Vagina (tissue), 2 donors: ENCODE measurements at regions not wholly inside any gene's neighbourhood (a gene's known extent, or its start where the extent isn't known, plus 50 kb on each side); places are given as distances from the start of the nearest gene placed in this dataset.
"Not testable (repeated sequence)": the region's sequence is repeated elsewhere in the genome, so short reads cannot be mapped to it uniquely, and the experiment has no call there.

ENCODE experiments used
- DNase-seq, 2 donors: peaks; one replicate each; pipeline ENCODE4 v3.0.0-alpha.2; 2017; ENCODE audit errors: extremely low spot score in 2 of 2
- H3K27ac ChIP-seq: fragments of 200-600 bp; sonication (generic); one replicate; pipeline ENCODE4 v1.5.1; 2019
- H3K27me3 ChIP-seq: fragments of 200-600 bp; sonication (generic); one replicate; pipeline ENCODE4 v1.5.1; 2019
- H3K36me3 ChIP-seq, 2 donors: fragments of 200-600 bp; sonication (generic); one replicate each; pipeline ENCODE4 v1.5.1; 2017 to 2019
- H3K4me1 ChIP-seq: fragments of 200-600 bp; sonication (generic); one replicate; pipeline ENCODE4 v1.5.1; 2019
- H3K4me3 ChIP-seq, 2 donors: fragments of 200-600 bp; sonication (generic); 1 replicate in 1 of 2; 2 replicates in 1 of 2; pipeline ENCODE4 v1.5.1; 2016 to 2019
- H3K9me3 ChIP-seq: fragments of 200-600 bp; sonication (generic); one replicate; pipeline ENCODE4 v1.5.1; 2019
- POLR2A ChIP-seq, 2 donors: fragments of 450-650 bp; IDR thresholded peaks; one replicate each; pipeline ENCODE4 v1.6.1; 2017; ENCODE audit warnings: antibody characterized with exemption in 2 of 2, mild to moderate bottlenecking in 2 of 2, moderate library complexity in 2 of 2
- POLR2AphosphoS5 ChIP-seq, 2 donors: sonication (generic); formaldehyde crosslinking; IDR thresholded peaks; one replicate each; pipeline ENCODE4 v1.9.0; 2017; ENCODE audit warnings: antibody characterized with exemption in 2 of 2, mild to moderate bottlenecking in 2 of 2, low read depth in 1 of 2; ENCODE audit not compliant: insufficient read depth in 1 of 2
- intact Hi-C: fragments of 100-400 bp; cut with DNase I; formaldehyde crosslinking; loops from one replicate; pipeline ENCODE4 v1.15.1; 2023
- TF ChIP-seq, protein P1 (sequence below), 3 experiments: fragments of 450-650 bp in 2 of 3; fragments of 200-600 bp in 1 of 3; sonication (generic) in 1 of 3; IDR thresholded peaks; one replicate each; pipeline ENCODE4 v1.5.1; 2017 to 2019; ENCODE audit warnings: antibody characterized with exemption in 3 of 3, mild to moderate bottlenecking in 2 of 3, moderate library complexity in 2 of 3

DNA sequence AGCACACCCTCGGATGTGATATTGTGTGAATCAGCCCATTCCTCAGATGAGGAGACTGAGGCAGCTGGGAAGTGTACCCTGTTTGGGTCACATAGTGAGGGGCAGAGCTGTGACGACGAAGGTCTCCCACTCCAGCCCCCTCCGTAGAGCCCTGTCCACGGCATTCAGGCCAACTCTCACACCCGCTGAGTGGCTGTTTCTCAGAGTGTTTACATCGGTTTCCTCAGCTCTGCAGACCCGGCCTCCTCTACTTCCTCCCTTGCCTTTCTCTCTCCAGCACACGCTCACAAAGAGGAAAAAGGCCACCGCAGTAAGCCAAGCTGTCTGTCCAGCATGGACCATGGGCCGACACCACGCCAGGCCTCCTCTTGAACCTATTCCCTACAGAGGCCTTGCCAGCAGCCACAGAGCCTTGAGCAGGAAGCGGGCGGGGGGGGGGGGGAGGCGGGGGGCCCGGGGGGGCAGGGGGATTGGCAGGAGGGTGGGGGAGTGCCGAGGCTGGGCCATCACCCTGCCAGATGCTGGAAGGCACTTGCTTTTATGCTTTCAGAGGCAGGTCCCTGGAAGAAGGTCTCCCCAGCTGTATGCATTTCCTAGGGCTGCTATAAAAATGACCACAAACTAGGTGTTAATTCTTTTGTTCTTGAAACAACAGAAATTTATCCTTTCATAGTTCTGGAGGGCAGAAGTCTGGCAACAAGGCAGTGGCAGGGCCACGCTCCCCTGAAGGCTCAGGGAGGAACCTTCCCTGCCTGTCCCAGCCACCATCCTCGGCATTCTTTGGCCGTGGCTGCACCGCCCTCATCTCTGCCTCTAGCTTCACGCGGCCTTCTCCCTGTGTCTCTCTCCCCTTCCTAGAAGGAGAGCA, 178.4 kb downstream of the PSMG1 start:
- peaks cover 40% of the 10 kb centered on the region for H3K4me1 ChIP-seq
- H3K36me3 ChIP-seq, result no peaks in the 10 kb centered on the region
- no peaks in the 10 kb centered on the region for H3K27me3 ChIP-seq
- no peak overlapping the region for H3K4me3 ChIP-seq
- H3K9me3 ChIP-seq, result no peaks in the 10 kb centered on the region
- DNase-seq, result no peak
- intact Hi-C loops, result no loop called here
- H3K27ac ChIP-seq, result peak overlapping the region; percentile 77
- no peak for TF ChIP-seq POLR2A (IDR thresholded peaks at IDR 0.05)
- peak in 1 of 2 donors; percentile 48 for TF ChIP-seq POLR2AphosphoS5 (IDR thresholded peaks at IDR 0.05; ENCODE audit: insufficient read depth in 1 of 2, low read depth in 1 of 2)

DNA sequence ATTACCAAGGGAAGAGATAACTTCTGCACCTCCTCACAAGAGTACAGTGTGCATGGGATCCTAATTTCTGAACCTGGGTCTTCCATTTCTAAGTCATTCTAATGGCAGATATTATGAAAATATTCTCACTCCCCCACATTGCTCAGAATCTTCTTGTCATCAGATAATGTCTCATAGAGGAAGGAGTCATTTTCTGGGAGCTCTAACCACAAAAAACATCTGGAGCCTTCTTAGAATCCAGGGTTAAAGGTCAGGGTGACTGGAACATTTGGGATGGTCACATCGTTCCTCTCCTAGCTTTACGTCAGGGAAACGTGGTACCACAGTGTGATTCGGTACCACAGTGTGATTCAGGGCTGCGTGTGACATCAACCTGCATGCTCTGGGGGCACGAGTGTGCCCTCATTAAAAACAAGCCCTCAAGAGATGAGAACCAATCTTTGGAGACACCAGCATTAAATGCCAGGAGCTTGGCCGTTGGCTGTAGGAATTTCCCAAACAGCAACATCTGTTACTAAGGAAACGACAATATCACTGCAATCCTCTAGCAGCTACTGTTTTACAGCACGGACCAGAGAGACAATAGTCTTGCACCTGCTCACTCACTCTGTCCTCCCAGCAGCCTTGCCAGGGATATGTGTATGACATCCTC, 179.1 kb downstream of the PSMG1 start:
- peak overlapping the region; percentile 77 for H3K27ac ChIP-seq
- no peak for DNase-seq
- no peak overlapping the region for H3K4me3 ChIP-seq
- TF ChIP-seq POLR2AphosphoS5 (IDR thresholded peaks at IDR 0.05; ENCODE audit: insufficient read depth in 1 of 2, low read depth in 1 of 2) (no peak), POLR2A (IDR thresholded peaks at IDR 0.05) (no peak)
- TF ChIP-seq, protein P1, sequence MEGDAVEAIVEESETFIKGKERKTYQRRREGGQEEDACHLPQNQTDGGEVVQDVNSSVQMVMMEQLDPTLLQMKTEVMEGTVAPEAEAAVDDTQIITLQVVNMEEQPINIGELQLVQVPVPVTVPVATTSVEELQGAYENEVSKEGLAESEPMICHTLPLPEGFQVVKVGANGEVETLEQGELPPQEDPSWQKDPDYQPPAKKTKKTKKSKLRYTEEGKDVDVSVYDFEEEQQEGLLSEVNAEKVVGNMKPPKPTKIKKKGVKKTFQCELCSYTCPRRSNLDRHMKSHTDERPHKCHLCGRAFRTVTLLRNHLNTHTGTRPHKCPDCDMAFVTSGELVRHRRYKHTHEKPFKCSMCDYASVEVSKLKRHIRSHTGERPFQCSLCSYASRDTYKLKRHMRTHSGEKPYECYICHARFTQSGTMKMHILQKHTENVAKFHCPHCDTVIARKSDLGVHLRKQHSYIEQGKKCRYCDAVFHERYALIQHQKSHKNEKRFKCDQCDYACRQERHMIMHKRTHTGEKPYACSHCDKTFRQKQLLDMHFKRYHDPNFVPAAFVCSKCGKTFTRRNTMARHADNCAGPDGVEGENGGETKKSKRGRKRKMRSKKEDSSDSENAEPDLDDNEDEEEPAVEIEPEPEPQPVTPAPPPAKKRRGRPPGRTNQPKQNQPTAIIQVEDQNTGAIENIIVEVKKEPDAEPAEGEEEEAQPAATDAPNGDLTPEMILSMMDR (IDR thresholded peaks at IDR 0.05), result no peak
- peaks cover 40% of the 10 kb centered on the region for H3K4me1 ChIP-seq
- H3K36me3 ChIP-seq, result no peaks in the 10 kb centered on the region
- H3K27me3 ChIP-seq, result no peaks in the 10 kb centered on the region
- intact Hi-C loops, result no loop called here
- no peaks in the 10 kb centered on the region for H3K9me3 ChIP-seq

DNA sequence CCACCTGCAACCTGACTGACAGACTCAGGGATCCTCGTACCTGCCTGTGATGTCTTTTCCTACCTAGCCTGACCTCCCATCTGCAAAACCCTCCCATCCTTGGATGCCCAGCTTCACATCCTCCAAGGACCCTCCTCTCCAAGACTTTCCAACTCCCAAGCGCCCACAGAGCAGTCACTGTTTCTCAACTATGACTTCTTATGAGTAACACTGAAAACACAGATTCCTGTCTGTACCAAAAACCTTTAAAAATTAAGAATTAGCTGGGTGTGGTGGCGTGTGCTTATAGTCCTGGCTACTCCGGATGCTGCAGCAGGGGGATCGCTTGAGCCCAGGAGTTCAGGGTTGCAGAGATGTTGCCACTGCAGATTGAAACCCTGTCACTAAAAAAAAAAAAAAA, 181.9 kb downstream of the PSMG1 start:
- intact Hi-C loops, result no loop called here
- peaks cover 27% of the 10 kb centered on the region for H3K4me1 ChIP-seq
- DNase-seq, result no peak
- no peaks in the 10 kb centered on the region for H3K9me3 ChIP-seq
- H3K27me3 ChIP-seq, result no peaks in the 10 kb centered on the region
- TF ChIP-seq POLR2AphosphoS5 (IDR thresholded peaks at IDR 0.05; ENCODE audit: insufficient read depth in 1 of 2, low read depth in 1 of 2) (no peak), POLR2A (IDR thresholded peaks at IDR 0.05) (no peak)
- TF ChIP-seq, protein P1 (IDR thresholded peaks at IDR 0.05), result no peak
- no peak overlapping the region for H3K4me3 ChIP-seq
- no peaks in the 10 kb centered on the region for H3K36me3 ChIP-seq
- H3K27ac ChIP-seq, result peak overlapping the region; percentile 41

DNA sequence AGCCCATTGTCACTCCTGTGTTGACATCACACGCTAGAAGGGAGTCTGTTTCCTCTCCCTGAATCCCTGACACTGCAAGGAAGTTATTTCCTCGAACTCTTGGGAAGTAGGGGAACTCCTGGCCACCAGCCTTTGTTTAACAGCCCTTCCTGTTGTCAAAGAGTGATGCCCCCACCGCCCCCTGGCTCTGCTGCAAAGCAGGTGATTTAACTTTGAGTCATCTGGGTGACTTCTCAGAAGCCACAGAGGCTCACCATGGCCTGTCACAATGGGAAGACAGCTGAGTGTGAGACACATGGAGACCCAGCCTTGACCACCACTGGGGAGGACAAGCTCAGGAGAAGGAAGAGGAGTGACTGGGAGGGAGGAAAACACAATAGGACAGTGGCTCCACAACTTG, 182.8 kb downstream of the PSMG1 start:
- peaks cover 18% of the 10 kb centered on the region for H3K4me1 ChIP-seq
- no peaks in the 10 kb centered on the region for H3K9me3 ChIP-seq
- H3K27me3 ChIP-seq, result no peaks in the 10 kb centered on the region
- intact Hi-C loops, result no loop called here
- H3K27ac ChIP-seq, result peak overlapping the region; percentile 41
- H3K36me3 ChIP-seq, result no peaks in the 10 kb centered on the region
- TF ChIP-seq POLR2AphosphoS5 (IDR thresholded peaks at IDR 0.05; ENCODE audit: insufficient read depth in 1 of 2, low read depth in 1 of 2), result no peak
- no peak for TF ChIP-seq POLR2A (IDR thresholded peaks at IDR 0.05)
- TF ChIP-seq, protein P1 (IDR thresholded peaks at IDR 0.05), result no peak
- DNase-seq, result no peak
- no peak overlapping the region for H3K4me3 ChIP-seq

DNA sequence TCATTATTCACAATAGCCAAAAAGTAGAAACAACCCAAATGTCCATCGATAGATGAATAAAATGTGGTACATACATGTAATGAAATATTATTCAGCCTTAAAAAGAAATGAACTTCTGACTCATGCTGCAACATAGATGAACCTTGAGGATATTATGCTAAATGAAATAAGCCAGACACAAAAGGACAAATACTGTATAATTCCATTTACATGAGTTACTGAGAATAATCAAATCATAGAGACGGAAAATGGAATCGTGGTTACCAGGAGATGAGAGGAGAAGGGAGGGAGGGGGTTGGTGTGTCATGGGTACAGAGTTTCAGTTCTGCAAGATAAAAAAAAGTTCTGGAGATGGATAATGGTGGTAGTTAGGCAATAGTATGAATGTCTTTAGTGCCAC, 184.1 kb downstream of the PSMG1 start:
- Histone ChIP-seq H3K9me3 (no peaks in the 10 kb centered on the region), H3K27ac (no peak overlapping the region), H3K4me1 (peaks cover 7% of the 10 kb centered on the region), H3K4me3 (no peak overlapping the region), H3K27me3 (no peaks in the 10 kb centered on the region), H3K36me3 (no peaks in the 10 kb centered on the region)
- no peak for DNase-seq
- intact Hi-C loops, result no loop called here
- TF ChIP-seq POLR2AphosphoS5 (IDR thresholded peaks at IDR 0.05; ENCODE audit: insufficient read depth in 1 of 2, low read depth in 1 of 2), result no peak

DNA sequence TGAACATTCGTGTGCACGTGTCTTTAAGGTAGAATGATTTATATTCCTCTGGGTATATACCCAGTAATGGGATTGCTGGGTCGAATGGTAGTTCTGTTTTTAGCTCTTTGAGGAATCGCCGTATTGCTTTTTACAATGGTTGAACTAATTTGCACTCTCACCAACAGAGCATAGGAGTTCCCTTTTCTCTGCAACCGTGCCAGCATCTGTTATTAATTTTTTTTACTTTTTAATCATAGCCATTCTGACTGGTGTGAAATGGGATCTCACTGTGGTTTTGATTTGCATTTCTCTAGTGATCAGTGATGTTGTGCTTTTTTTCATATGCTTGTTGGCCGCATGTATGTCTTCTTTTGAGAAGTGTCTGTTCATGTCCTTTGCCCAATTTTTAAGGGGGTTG, 185.0 kb downstream of the PSMG1 start:
- H3K27ac ChIP-seq, intact Hi-C loops, H3K27me3 ChIP-seq, DNase-seq, H3K4me3 ChIP-seq, H3K36me3 ChIP-seq, H3K9me3 ChIP-seq: not testable (repeated sequence)
- H3K4me1 ChIP-seq, result peaks cover 11% of the 10 kb centered on the region

DNA sequence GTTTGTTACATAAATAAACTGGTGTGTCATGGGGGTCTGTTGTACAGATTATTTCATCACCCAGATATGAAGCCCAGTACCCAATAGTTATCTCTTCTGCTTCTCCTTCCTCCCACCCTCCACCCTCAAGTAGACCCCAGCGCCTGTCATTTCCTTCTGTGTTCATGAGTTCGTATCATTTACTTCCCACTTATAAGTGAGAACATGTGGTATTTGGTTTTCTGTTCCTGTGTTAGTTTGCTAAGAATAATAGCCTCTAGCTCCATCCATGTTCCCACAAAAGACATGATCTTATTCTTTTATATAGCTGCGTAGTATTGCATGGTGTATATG, 185.4 kb downstream of the PSMG1 start:
- intact Hi-C loops, result not testable (repeated sequence)
- peaks cover 16% of the 10 kb centered on the region for H3K4me1 ChIP-seq

More for the DNA sequence above, 185.4 kb downstream of the PSMG1 start:
- not testable (repeated sequence) for H3K4me3 ChIP-seq, H3K9me3 ChIP-seq, H3K27me3 ChIP-seq, DNase-seq, H3K27ac ChIP-seq, H3K36me3 ChIP-seq
